Renal cortical epithelial cell (primary cell): ENCODE measurements at regions not wholly inside any gene's neighbourhood (a gene's known extent, or its start where the extent isn't known, plus 50 kb on each side); places are given as distances from the start of the nearest gene placed in this dataset.

ENCODE experiments used
- DNase-seq: peaks from one replicate; pipeline ENCODE4 v3.0.0-alpha.2; 2011; ENCODE audit warnings: low read depth

DNA sequence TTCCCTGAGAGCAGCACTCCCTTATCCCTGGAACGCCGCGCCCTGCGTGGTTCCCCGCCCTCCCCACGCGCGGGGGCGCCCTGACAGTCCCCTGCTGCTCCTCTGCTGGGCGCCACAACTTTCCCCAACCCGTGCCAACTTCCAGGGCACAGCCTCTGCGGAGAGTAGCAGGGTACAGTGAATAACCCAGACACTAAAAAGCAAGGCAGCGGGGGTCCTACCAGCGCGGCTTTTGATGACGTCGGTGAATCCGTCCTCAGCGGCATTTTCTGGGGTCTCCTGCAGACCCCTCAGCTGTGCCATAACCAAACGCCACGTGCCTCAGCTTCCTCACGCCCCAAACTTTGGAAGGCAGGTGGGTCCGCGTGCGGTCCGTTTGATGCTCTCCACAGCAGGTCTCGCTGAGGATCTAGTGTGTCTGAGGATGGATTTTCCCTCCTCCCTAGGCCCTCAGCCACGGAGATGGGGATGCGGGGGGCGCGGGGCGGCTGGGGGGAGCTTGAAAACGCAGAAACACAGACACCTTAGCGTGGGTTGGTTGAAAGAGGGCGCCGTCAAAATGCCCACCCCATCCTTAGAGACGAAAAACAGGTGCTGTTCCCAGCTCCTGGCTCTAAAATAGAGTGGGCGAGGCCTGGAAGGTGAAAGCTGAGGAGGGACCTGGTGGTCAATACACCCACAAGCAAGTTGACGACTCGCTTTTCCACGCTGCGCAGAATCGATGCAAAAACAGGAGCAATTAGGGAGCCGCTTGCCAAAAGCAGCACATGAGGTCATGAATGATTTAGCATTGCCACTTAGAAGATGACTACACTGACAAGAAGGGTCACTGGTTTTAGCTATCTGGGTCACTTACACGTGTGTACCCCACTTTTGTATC lies 405.6 kb downstream of the FAM47A start:
- DNase-seq = no peak

DNA sequence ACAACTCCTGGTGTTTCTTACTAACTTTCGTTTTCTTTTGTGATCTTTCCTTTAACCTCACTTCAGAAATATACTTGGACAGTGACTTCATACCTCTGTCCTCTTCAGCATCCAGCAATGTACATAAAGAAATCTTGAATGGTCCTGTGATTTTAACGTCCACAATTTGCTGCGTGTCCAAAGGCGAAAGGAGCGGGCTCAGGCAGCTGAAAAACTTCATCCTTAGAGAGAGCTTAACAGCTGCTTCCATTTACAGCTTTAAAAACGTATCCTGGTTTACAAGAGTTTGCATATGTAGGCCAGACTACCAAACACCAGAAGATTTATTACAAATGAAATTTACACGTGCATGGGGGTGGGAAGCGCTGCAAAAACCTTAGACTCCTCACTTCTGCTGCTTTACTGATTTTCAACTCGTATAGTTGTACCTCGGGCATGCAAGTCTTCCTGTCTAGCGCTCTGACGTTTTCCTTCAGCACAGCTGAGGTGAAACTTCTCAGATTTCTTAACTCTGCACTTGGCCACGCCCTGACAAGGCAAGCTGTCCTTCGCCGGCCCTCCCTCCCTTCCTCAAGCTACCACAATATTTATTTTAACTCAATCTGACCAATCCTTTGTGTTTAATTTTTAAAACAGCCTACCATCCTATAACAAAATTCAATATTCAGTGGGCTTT lies 406.4 kb downstream of the FAM47A start:
- DNase-seq = peak; percentile 36

DNA sequence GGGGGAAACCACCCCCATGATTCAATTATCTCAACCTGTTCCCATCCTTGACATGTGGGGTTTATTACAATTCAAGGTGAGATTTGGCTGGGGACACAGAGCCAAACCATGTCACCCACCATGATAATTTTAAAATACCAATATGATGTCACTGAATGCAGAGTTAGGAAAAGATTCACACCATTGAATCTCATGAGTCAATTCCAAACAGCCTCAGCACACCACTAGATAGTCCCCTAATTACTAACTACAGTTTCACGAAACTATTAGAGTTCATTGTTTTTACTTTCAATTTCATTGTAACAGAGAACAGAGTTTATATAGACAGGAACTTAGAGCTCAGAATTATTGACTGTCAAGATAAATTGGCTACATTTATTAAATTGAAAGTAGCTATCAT lies 410.2 kb downstream of the FAM47A start:
- DNase-seq = no peak

DNA sequence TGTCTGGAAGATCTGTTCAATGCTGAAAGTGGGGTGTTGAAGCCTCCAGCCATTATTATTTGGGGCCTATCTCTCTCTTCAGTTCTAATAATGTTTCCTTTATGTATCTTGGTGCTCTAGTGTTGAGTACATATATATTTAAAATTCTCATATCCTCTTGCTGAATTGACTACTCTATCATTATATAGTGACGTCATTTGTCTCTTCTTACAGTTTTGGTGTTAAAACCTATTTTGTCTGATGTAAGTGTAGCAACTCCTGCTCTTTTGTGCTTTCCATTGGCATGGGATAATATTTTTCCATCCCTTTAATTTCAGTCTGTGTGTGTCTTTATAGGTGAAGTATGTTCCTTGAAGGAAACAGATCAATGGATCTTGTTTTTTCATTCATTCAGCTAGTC lies 446.0 kb downstream of the FAM47A start:
- no peak for DNase-seq
